ENCODE measurements at regions not wholly inside any gene's neighbourhood (a gene's known extent, or its start where the extent isn't known, plus 50 kb on each side); places are given as distances from the start of the nearest gene placed in this dataset.

- no peak overlapping the region for H3K4me3 ChIP-seq
- WGBS (ENCODE audit: insufficient coverage, low coverage, missing lambda C conversion rate), result 0% methylated on average over 5 of the region's 5 CpGs
- no peaks in the 10 kb centered on the region for H3K79me2 ChIP-seq (ENCODE audit: control insufficient read depth, insufficient read depth, low read length)
- POLR2A ChIA-PET, result no interaction called here
- no peak overlapping the region for H3K27ac ChIP-seq (ENCODE audit: extremely low read depth, low read depth, low read length)
- CTCF ChIA-PET (ENCODE audit: low intra/inter-chr PET ratio), result no interaction called here
- H3K36me3 ChIP-seq (ENCODE audit: control insufficient read depth, insufficient read depth, low read length), result no peaks in the 10 kb centered on the region
- no peaks in the 10 kb centered on the region for H3K27me3 ChIP-seq (ENCODE audit: control insufficient read depth in 2 of 2, insufficient read depth in 2 of 2, low read length in 2 of 2)
- in situ Hi-C loops (cut with MboI), result no loop called here
- BruUV-seq (replicated peaks), result no TSS peak
- no peak for TF ChIP-seq ZBTB2 (IDR thresholded peaks at IDR 0.05)
- no peak for TF ChIP-seq CCAR2 (IDR thresholded peaks at IDR 0.05; ENCODE audit: low read depth, low read length)
- no peaks in the 10 kb centered on the region for H3K4me1 ChIP-seq (replicated peaks in 1 of 2; ENCODE audit: control insufficient read depth in 2 of 2, insufficient read depth in 2 of 2, low read length in 2 of 2)
- H3K4me2 ChIP-seq (ENCODE audit: insufficient read depth, low read length), result no peak overlapping the region
- H3K9me1 ChIP-seq (ENCODE audit: control insufficient read depth, insufficient read depth, low read length), result no peaks in the 10 kb centered on the region
- no peak overlapping the region for H3K9ac ChIP-seq (ENCODE audit: insufficient read depth in 1 of 2, low read depth in 2 of 2, low read length in 2 of 2)
- DNase-seq (ENCODE audit: extremely low read depth in 1 of 4, low spot score in 3 of 4), result no peak
- intact Hi-C loops (cut with micrococcal nuclease), result no loop called here
- no peak for ATAC-seq
- no peak overlapping the region for H2AFZ ChIP-seq (ENCODE audit: low read depth, low read length)
- H3K9me3 ChIP-seq (replicated peaks; ENCODE audit: control insufficient read depth, insufficient read depth, low read depth, low read length), result no peaks in the 10 kb centered on the region
- no peaks in the 10 kb centered on the region for H4K20me1 ChIP-seq (replicated peaks; ENCODE audit: control insufficient read depth, insufficient read depth, low read length)
- FAIRE-seq, result no peak
Observed at GRCh38 chr1:232481091-232481490, 148.8 kb downstream of the SIPA1L2 start.

GRCh38 chr1:232477728-232478127, 152.2 kb downstream of the SIPA1L2 start:
- no peak overlapping the region for H3K4me3 ChIP-seq
- CTCF ChIA-PET (ENCODE audit: low intra/inter-chr PET ratio), result no interaction called here
- no peaks in the 10 kb centered on the region for H3K27me3 ChIP-seq (ENCODE audit: control insufficient read depth in 2 of 2, insufficient read depth in 2 of 2, low read length in 2 of 2)
- no peaks in the 10 kb centered on the region for H3K4me1 ChIP-seq (replicated peaks in 1 of 2; ENCODE audit: control insufficient read depth in 2 of 2, insufficient read depth in 2 of 2, low read length in 2 of 2)
- H3K79me2 ChIP-seq (ENCODE audit: control insufficient read depth, insufficient read depth, low read length), result no peaks in the 10 kb centered on the region
- no peaks in the 10 kb centered on the region for H3K9me3 ChIP-seq (replicated peaks; ENCODE audit: control insufficient read depth, insufficient read depth, low read depth, low read length)
- intact Hi-C loops (cut with micrococcal nuclease) (no loop called here), in situ Hi-C loops (cut with MboI) (no loop called here)
- no peaks in the 10 kb centered on the region for H3K36me3 ChIP-seq (ENCODE audit: control insufficient read depth, insufficient read depth, low read length)
- no peak overlapping the region for H3K9ac ChIP-seq (ENCODE audit: insufficient read depth in 1 of 2, low read depth in 2 of 2, low read length in 2 of 2)
- H2AFZ ChIP-seq (ENCODE audit: low read depth, low read length), result no peak overlapping the region
- no peak overlapping the region for H3K4me2 ChIP-seq (ENCODE audit: insufficient read depth, low read length)
- BruUV-seq (replicated peaks), result no TSS peak
- POLR2A ChIA-PET, result no interaction called here
- DNase-seq (ENCODE audit: extremely low read depth in 1 of 4, low spot score in 3 of 4) (no peak), FAIRE-seq (no peak), ATAC-seq (no peak)
- H3K27ac ChIP-seq (ENCODE audit: extremely low read depth, low read depth, low read length), result no peak overlapping the region
- no peaks in the 10 kb centered on the region for H4K20me1 ChIP-seq (replicated peaks; ENCODE audit: control insufficient read depth, insufficient read depth, low read length)
- 5% methylated on average over 6 of the region's 6 CpGs for WGBS (ENCODE audit: insufficient coverage, low coverage, missing lambda C conversion rate)
- H3K9me1 ChIP-seq (ENCODE audit: control insufficient read depth, insufficient read depth, low read length), result no peaks in the 10 kb centered on the region
- TF ChIP-seq SPI1 (IDR thresholded peaks at IDR 0.05; ENCODE audit: borderline replicate concordance, low read depth, low read length), result no peak
- TF ChIP-seq PATZ1 (CRISPR knock-in tag; IDR thresholded peaks at IDR 0.05; ENCODE audit: borderline replicate concordance), result no peak
- TF ChIP-seq CHCHD3 (CRISPR knock-in tag; IDR thresholded peaks at IDR 0.05), result no peak
- TF ChIP-seq CGGBP1 (CRISPR knock-in tag; IDR thresholded peaks at IDR 0.05), result no peak
- TF ChIP-seq HDAC6 (IDR thresholded peaks at IDR 0.05; ENCODE audit: low read depth, low read length), result no peak
- no peak for TF ChIP-seq SMAD1 (IDR thresholded peaks at IDR 0.05; ENCODE audit: low read depth, low read length, partially characterized antibody)
- TF ChIP-seq ZBTB11 (CRISPR knock-in tag; IDR thresholded peaks at IDR 0.05), result no peak

Measured in K562 (cell line).